OCI-LY3 (cell line): ENCODE measurements at regions not wholly inside any gene's neighbourhood (a gene's known extent, or its start where the extent isn't known, plus 50 kb on each side); places are given as distances from the start of the nearest gene placed in this dataset.

Experiments used
- EZH2phosphoT487 ChIP-seq: fragments of 200-600 bp; shearing (Covaris generic); IDR thresholded peaks from 2 replicates; pipeline ENCODE4 v1.6.1; 2018; ENCODE audit warnings: antibody characterized with exemption, mixed run types, low read depth
- TF ChIP-seq, protein P1 (sequence below): fragments of 200-600, 300-600 bp; sonication (generic); IDR thresholded peaks from 2 replicates; pipeline ENCODE4 v1.5.1; 2014; ENCODE audit warnings: antibody characterized with exemption, low read length, low read depth

DNA sequence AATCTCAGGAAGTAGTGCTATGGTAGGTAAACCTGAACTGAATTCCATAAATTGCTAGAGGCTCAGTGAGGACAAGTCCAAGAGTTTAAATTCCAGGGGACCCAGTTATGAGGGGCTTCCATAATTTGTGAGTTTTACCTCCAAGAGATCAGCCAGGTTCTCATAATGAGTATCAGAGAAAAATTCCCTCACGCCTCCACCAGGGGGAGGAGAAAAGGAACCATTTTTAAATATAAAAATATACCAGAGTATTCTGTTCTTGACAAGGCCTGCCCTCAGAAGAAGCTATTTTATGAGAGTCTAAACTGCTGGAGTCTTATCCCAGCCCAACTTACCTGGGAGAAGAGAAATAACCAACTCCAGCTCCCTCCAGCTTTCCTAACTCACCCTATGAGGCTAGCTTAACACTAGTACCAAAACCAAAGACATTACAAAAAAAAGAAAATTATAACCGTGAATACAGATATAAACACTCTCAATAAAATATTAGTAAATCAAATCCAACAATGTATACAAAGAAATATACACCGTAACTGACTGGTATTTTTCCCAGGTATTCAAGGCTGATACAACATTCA, 158.7 kb downstream of the TFAP2A start:
- TF ChIP-seq, protein P1, sequence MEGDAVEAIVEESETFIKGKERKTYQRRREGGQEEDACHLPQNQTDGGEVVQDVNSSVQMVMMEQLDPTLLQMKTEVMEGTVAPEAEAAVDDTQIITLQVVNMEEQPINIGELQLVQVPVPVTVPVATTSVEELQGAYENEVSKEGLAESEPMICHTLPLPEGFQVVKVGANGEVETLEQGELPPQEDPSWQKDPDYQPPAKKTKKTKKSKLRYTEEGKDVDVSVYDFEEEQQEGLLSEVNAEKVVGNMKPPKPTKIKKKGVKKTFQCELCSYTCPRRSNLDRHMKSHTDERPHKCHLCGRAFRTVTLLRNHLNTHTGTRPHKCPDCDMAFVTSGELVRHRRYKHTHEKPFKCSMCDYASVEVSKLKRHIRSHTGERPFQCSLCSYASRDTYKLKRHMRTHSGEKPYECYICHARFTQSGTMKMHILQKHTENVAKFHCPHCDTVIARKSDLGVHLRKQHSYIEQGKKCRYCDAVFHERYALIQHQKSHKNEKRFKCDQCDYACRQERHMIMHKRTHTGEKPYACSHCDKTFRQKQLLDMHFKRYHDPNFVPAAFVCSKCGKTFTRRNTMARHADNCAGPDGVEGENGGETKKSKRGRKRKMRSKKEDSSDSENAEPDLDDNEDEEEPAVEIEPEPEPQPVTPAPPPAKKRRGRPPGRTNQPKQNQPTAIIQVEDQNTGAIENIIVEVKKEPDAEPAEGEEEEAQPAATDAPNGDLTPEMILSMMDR, result peak; percentile 35; the same call in 1 of the 2 replicates
- TF ChIP-seq EZH2phosphoT487, result no peak
